RWPE1 (cell line): ENCODE measurements at regions not wholly inside any gene's neighbourhood (a gene's known extent, or its start where the extent isn't known, plus 50 kb on each side); places are given as distances from the start of the nearest gene placed in this dataset.
"Not testable (repeated sequence)": the region's sequence is repeated elsewhere in the genome, so short reads cannot be mapped to it uniquely, and the experiment has no call there.

Experiments
- CTCF ChIA-PET: fragments of 350-600 bp; sonication (Branson Sonifier 250); formaldehyde crosslinking; extraction: SDS; loops from one replicate; lab custom pipeline; 2021; lab: Yijun Ruan, JAX
- POLR2A ChIA-PET: fragments of 400-600 bp; formaldehyde crosslinking; extraction: SDS; loops from one replicate; lab custom pipeline; 2020; ENCODE audit warnings: antibody characterized with exemption; ENCODE audit not compliant: low non-redundant PET; lab: Yijun Ruan, JAX
- DNase-seq: peaks from one replicate; pipeline ENCODE4 v3.0.0; 2012; ENCODE audit warnings: low spot score
- H3K27ac ChIP-seq: fragments of 450-650 bp; 2 replicates; pipeline ENCODE4 v1.5.1; 2017
- CTCF ChIP-seq: fragments of 450-650 bp; conservative IDR thresholded peaks from 2 replicates; pipeline ENCODE4 v1.5.1; 2017; ENCODE audit warnings: low read depth, mild to moderate bottlenecking

- POLR2A ChIA-PET: interaction anchor here (0.7 kb wide), 1 partner anchor 105 kb away, joined by 6 read pairs; no protein-coding TSS in a partner anchor
- no peak overlapping the region for H3K27ac ChIP-seq
- no peak for DNase-seq
- CTCF ChIA-PET: interaction anchor here (0.5 to 1.3 kb wide), 2 partner anchors 18 to 146 kb away, joined by 4 to 5 read pairs; no protein-coding TSS in a partner anchor
- no peak for TF ChIP-seq CTCF
These were observed 61.4 kb upstream of the LMO2 start for GRCh38 chr11:33953289-33953688.

GRCh38 chr11:33952805-33953204, 60.9 kb upstream of the LMO2 start:
- no peak overlapping the region for H3K27ac ChIP-seq
- DNase-seq: no peak
- POLR2A ChIA-PET: interaction anchor here (0.7 kb wide), 1 partner anchor 106 kb away, joined by 6 read pairs; no protein-coding TSS in a partner anchor
- no peak for TF ChIP-seq CTCF
- CTCF ChIA-PET: interaction anchor here (1.3 kb wide), 1 partner anchor 19 kb away, joined by 4 read pairs; no protein-coding TSS in a partner anchor

- TF ChIP-seq CTCF: no peak
These were observed 57.5 kb upstream of the LMO2 start for GRCh38 chr11:33949252-33949913.

GRCh38 chr11:33948494-33948893, 56.6 kb upstream of the LMO2 start:
- H3K27ac ChIP-seq: no peak overlapping the region
- no peak for DNase-seq
- no peak for TF ChIP-seq CTCF
- POLR2A ChIA-PET: no interaction called here
- CTCF ChIA-PET: no interaction called here

More at GRCh38 chr11:33949252-33949913, 57.5 kb upstream of the LMO2 start:
- no peak overlapping the region for H3K27ac ChIP-seq
- POLR2A ChIA-PET: no interaction called here
- no peak for DNase-seq
- CTCF ChIA-PET: interaction anchor here (0.7 kb wide), 1 partner anchor 181 kb away, joined by 4 read pairs; no protein-coding TSS in a partner anchor

GRCh38 chr11:33947918-33948317, 56.0 kb upstream of the LMO2 start:
- POLR2A ChIA-PET, CTCF ChIA-PET: not testable (repeated sequence)

GRCh38 chr11:33946930-33947329, 55.1 kb upstream of the LMO2 start:
- H3K27ac ChIP-seq: no peak overlapping the region
- no peak for TF ChIP-seq CTCF
- DNase-seq: no peak
- ChIA-PET POLR2A (no interaction called here), CTCF (interaction anchor here (0.8 kb wide), 1 partner anchor 24 kb away, joined by 7 read pairs; no protein-coding TSS in a partner anchor)

More at GRCh38 chr11:33947918-33948317, 56.0 kb upstream of the LMO2 start:
- H3K27ac ChIP-seq, DNase-seq: not testable (repeated sequence)
